OCI-LY3 (cell line): ENCODE measurements at regions not wholly inside any gene's neighbourhood (a gene's known extent, or its start where the extent isn't known, plus 50 kb on each side); places are given as distances from the start of the nearest gene placed in this dataset.

Experiments
- CTCF ChIP-seq: fragments of 200-600, 300-600 bp; sonication (generic); IDR thresholded peaks from 2 replicates; pipeline ENCODE4 v1.5.1; 2014; ENCODE audit warnings: antibody characterized with exemption, low read length, low read depth
- EZH2phosphoT487 ChIP-seq: fragments of 200-600 bp; shearing (Covaris generic); IDR thresholded peaks from 2 replicates; pipeline ENCODE4 v1.6.1; 2018; ENCODE audit warnings: antibody characterized with exemption, mixed run types, low read depth

GRCh38 chr3:193814166-193814892 lies 221.3 kb downstream of the OPA1 start:
- TF ChIP-seq CTCF (no peak), EZH2phosphoT487 (no peak)
